Right cardiac atrium (tissue), 5 donors: ENCODE measurements at regions not wholly inside any gene's neighbourhood (a gene's known extent, or its start where the extent isn't known, plus 50 kb on each side); places are given as distances from the start of the nearest gene placed in this dataset.

Experiments
- ATAC-seq, 2 donors: fragments of 200-7000 bp; cut with Tn5 transposase; one replicate each; pipeline versions ENCODE4 v1.8.0 to v1.9.1; 2020; ENCODE audit warnings: moderate library complexity in 2 of 2, mild to moderate bottlenecking in 1 of 2
- DNase-seq, 3 donors: peaks; one replicate each; pipeline ENCODE4 v3.0.0-alpha.2; 2020
- H3K27ac ChIP-seq: one replicate; pipeline ENCODE4 v1.5.1; 2013; ENCODE audit warnings: mild to moderate bottlenecking, low read length, control low read depth, moderate library complexity
- H3K27me3 ChIP-seq: one replicate; pipeline ENCODE4 v1.6.1; 2013; ENCODE audit not compliant: control insufficient read depth, insufficient read depth
- H3K4me1 ChIP-seq: one replicate; pipeline ENCODE4 v1.6.1; 2013; ENCODE audit warnings: low read length; ENCODE audit not compliant: control insufficient read depth, insufficient read depth
- H3K4me3 ChIP-seq: one replicate; pipeline ENCODE4 v1.5.1; 2013; ENCODE audit warnings: low read length, control low read depth
- H3K9me3 ChIP-seq: one replicate; pipeline ENCODE4 v1.6.1; 2013; ENCODE audit warnings: low read length; ENCODE audit not compliant: control insufficient read depth
- WGBS: extraction: QIAGEN DNeasy Blood & Tissue Kit; methylation state at CpG from one replicate; pipeline ENCODE4 v1.1.7; 2013; 5-methylcytosine and 5-hydroxymethylcytosine counted together
- intact Hi-C, 4 donors: fragments of 100-400 bp; cut with DNase I; formaldehyde crosslinking; loops; one replicate each; pipeline versions ENCODE4 v1.11.0 to v1.14.0; 2022 to 2023
- donor health status: healthy with polysubstance abuse.
- donor health status: DM: no; HTN: yes; CAD: no.
- donor health status: DM: no; HTN: no; CAD: no.
- donor health status: DM: no; HTN: yes; CAD: no; lungs with severe emphysema.
- donor health status: DM: yes; HTN: yes; CAD: no.

DNA sequence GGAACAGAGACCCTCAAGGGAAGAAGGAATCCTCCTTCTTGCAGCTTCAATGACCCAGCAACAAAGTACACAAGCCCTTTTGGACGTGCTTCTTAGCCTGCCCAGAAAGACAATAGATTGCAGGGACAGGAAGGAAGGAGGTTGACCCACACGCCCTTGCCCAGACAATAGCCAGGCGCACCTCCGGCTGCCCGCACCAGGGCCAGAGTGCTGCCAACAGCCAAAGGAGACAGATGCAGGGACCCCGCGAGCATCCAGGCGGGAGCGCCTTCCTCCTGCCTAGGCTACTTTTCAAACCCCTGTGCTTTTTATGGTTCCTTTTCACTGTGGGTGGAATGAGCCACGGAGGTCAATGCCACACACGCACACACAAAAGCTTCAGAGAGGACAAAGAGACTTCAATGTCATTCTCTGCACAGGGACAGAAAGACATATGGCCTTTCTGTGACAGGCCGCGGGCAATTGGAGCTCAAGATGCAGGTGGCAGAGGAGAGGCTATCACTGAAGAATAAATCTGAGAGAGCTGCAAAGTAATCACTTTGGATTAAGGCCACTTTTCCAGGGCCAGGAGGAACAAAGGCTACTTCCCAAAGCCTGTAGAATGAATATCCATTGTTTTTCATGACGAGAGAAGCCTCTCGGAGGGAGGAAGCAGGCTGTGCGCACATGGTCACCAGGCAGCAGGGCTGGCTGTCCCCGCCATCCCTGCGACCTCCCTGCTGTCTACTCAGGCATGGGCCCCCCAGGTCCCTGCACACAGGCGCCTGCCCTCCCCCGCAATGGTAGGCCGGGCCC is 300.6 kb downstream of the EIPR1 start:
- Histone ChIP-seq H3K9me3 (no peaks in the 10 kb centered on the region), H3K27ac (no peak overlapping the region), H3K4me3 (no peak overlapping the region), H3K4me1 (no peaks in the 10 kb centered on the region), H3K27me3 (no peaks in the 10 kb centered on the region)
- intact Hi-C loops = no loop called here
- DNase-seq = no peak
- no peak for ATAC-seq
- WGBS = 66% methylated on average over 21 of the region's 21 CpGs

DNA sequence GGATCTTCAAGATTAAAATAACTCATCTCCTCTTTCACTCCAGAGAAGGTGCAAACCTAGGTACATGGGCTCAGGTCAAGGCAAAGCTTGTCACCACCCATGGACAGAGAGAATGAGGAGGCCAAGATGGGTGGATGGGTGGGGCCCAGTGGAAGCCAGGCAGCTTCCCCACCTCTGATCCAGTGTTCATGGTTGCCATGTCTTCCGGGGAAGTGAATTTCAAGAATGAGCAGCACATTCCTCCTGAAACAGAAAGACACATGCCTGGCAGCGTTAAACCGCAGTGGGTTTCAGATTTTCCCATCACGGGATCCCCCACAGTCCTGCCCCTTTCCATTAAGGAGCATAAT is 301.7 kb downstream of the EIPR1 start:
- no peaks in the 10 kb centered on the region for H3K27me3 ChIP-seq
- intact Hi-C loops = no loop called here

DNA sequence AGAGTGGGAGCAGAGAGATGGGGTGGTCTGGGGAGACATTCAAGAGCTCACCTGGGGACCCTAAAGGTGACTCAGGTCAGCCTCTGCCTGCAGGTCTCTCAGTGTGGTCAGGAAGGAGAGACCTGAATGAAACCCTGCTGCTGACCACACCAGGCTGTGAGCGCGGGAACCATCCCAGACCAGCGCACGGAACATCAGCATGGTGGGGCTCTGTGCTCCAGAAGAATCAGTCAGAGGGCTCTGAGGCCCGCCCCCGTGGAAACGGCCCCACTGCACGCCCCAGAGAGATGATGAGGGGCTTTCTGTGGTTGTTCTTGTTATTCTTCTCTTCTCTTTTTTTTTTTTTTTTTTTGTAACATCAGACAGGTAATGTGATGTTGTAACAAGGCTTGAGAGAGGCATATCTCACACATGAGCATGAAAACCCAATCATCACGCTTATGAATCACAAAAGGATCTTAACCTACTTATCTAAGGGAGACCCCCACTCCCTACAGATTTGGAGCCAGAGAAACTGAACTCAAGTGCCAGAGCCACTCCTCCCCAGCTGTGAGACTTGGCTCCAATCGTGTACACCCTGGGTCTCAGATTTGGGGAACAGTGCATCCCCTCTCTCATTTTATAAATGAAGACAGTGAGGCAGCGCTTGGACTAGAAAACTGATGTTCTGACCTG is 302.2 kb downstream of the EIPR1 start:
- 79% methylated on average over 11 of the region's 11 CpGs for WGBS
- DNase-seq (no peak), ATAC-seq (no peak)
- Histone ChIP-seq H3K9me3 (no peaks in the 10 kb centered on the region), H3K27me3 (no peaks in the 10 kb centered on the region), H3K27ac (no peak overlapping the region), H3K4me3 (no peak overlapping the region), H3K4me1 (no peaks in the 10 kb centered on the region)
- intact Hi-C loops = no loop called here

More for the DNA sequence above, 301.7 kb downstream of the EIPR1 start:
- WGBS = 79% methylated on average over 4 of the region's 4 CpGs
- DNase-seq = no peak
- no peaks in the 10 kb centered on the region for H3K9me3 ChIP-seq
- no peak for ATAC-seq
- H3K4me3 ChIP-seq = no peak overlapping the region
- no peak overlapping the region for H3K27ac ChIP-seq
- H3K4me1 ChIP-seq = no peaks in the 10 kb centered on the region

DNA sequence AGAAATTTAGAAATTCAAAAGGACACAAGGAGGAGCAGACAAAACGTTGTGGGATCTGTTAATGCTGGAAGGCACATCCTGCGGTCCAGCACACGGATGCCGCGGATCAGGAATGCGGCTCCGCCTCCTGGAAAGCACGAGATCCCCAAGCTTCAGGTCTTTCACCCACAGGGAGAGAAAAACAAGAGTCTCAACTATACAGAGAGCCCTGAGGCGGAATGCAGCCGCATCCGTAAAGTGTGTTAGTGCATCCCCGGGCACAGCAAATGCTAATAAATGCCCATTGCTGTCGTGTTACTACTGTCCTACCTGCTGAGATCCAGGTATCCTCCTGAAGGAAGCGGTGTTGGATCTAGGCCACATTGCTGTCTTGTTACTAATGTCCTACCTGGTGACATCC is 303.9 kb downstream of the EIPR1 start:
- WGBS = 81% methylated on average over 14 of the region's 14 CpGs
- H3K9me3 ChIP-seq = no peaks in the 10 kb centered on the region
- no peaks in the 10 kb centered on the region for H3K27me3 ChIP-seq
- no peak for ATAC-seq
- H3K27ac ChIP-seq = no peak overlapping the region
- H3K4me1 ChIP-seq = no peaks in the 10 kb centered on the region
- intact Hi-C loops = no loop called here
- H3K4me3 ChIP-seq = no peak overlapping the region
- DNase-seq = no peak

DNA sequence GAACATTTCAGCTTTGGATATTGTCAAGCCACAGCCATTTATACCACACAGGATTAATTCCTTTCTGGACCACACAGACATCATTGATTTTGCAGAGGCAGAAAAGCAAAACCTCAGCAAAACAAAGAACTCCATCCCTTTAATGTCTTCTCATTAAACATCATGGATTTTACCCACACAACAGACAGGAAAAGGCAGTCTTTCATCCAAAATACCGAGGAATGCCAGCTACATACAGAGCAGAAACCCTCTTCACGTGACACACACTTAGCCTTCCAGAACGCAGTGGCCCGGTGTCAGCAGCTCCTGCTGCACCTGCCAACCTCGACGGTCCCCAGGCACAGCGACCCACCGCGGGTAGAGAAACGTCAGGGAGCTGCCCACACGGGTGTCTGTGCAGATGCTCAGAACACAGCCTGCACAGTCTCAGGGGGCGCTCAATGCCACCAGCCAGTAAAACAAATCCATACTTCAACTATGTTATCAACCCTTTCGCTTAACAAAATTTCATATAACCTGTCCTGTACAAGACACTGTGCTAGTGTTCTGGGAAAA is 304.5 kb downstream of the EIPR1 start:
- H3K9me3 ChIP-seq = no peaks in the 10 kb centered on the region
- WGBS = 52% methylated on average over 13 of the region's 13 CpGs
- ATAC-seq (no peak), DNase-seq (no peak)
- no peak overlapping the region for H3K4me3 ChIP-seq
- H3K27me3 ChIP-seq = no peaks in the 10 kb centered on the region
- intact Hi-C loops = no loop called here
- no peaks in the 10 kb centered on the region for H3K4me1 ChIP-seq
- H3K27ac ChIP-seq = no peak overlapping the region

GRCh38 chr2:3071685-3072263 is 305.8 kb downstream of the EIPR1 start:
- intact Hi-C loops = no loop called here
- H3K4me3 ChIP-seq = no peak overlapping the region
- WGBS = 87% methylated on average over 10 of the region's 10 CpGs

DNA sequence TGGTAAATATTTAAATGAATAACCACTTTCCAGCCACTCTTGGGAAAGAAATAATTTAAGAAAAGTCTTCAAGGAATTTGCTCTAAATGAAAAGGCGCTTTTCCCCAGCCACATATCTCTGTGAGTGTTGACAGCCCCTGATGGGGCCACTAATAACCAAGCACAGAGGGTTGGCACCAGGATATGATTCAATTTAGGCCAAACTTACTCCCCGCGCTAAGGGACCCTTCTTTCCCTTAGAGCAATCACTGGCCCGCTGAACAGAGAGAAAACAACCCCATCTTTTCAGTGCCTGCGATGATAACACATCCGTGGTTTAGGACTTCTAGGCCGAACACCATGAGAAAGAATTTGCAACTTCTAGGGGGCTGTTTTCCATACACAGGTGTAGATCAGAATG is 310.8 kb downstream of the EIPR1 start:
- ATAC-seq (no peak), DNase-seq (no peak)
- Histone ChIP-seq H3K27me3 (no peaks in the 10 kb centered on the region), H3K9me3 (no peaks in the 10 kb centered on the region), H3K27ac (no peak overlapping the region), H3K4me1 (no peaks in the 10 kb centered on the region), H3K4me3 (no peak overlapping the region)
- 72% methylated on average over 7 of the region's 7 CpGs for WGBS
- intact Hi-C loops = no loop called here

More at GRCh38 chr2:3071685-3072263, 305.8 kb downstream of the EIPR1 start:
- Histone ChIP-seq H3K27ac (no peak overlapping the region), H3K9me3 (no peaks in the 10 kb centered on the region), H3K4me1 (no peaks in the 10 kb centered on the region), H3K27me3 (no peaks in the 10 kb centered on the region)
- DNase-seq (no peak), ATAC-seq (no peak)

GRCh38 chr2:3065928-3066327 is 311.7 kb downstream of the EIPR1 start:
- H3K27me3 ChIP-seq = no peaks in the 10 kb centered on the region
- intact Hi-C loops = no loop called here
- 58% methylated on average over 5 of the region's 5 CpGs for WGBS

GRCh38 chr2:3062476-3063260 is 314.9 kb downstream of the EIPR1 start:
- H3K4me3 ChIP-seq = no peak overlapping the region
- DNase-seq (no peak), ATAC-seq (no peak)
- intact Hi-C loops = no loop called here
- no peaks in the 10 kb centered on the region for H3K9me3 ChIP-seq
- no peaks in the 10 kb centered on the region for H3K4me1 ChIP-seq
- H3K27ac ChIP-seq = no peak overlapping the region
- no peaks in the 10 kb centered on the region for H3K27me3 ChIP-seq
- 81% methylated on average over 15 of the region's 15 CpGs for WGBS

More at GRCh38 chr2:3065928-3066327, 311.7 kb downstream of the EIPR1 start:
- no peaks in the 10 kb centered on the region for H3K4me1 ChIP-seq
- DNase-seq (no peak), ATAC-seq (no peak)
- H3K27ac ChIP-seq = no peak overlapping the region
- H3K9me3 ChIP-seq = no peaks in the 10 kb centered on the region
- H3K4me3 ChIP-seq = no peak overlapping the region

- Histone ChIP-seq H3K4me3 (no peak overlapping the region), H3K27ac (no peak overlapping the region), H3K27me3 (no peaks in the 10 kb centered on the region), H3K9me3 (no peaks in the 10 kb centered on the region), H3K4me1 (no peaks in the 10 kb centered on the region)
- ATAC-seq = no peak
- intact Hi-C loops = no loop called here
- DNase-seq = no peak
- 38% methylated on average over 16 of the region's 16 CpGs for WGBS
These were observed 317.6 kb downstream of the EIPR1 start for GRCh38 chr2:3060049-3060448.
